Spleen (tissue), 7 donors: ENCODE measurements at regions not wholly inside any gene's neighbourhood (a gene's known extent, or its start where the extent isn't known, plus 50 kb on each side); places are given as distances from the start of the nearest gene placed in this dataset.

Experiments
- POLR2A ChIP-seq, 3 donors: fragments of 450-650 bp; IDR thresholded peaks; one replicate each; pipeline ENCODE4 v1.5.1; 2017; ENCODE audit warnings: antibody characterized with exemption in 3 of 3, mild to moderate bottlenecking in 1 of 3
- TF ChIP-seq, protein P1 (sequence below), 11 experiments: fragments of 200-600 bp in 7 of 11; fragments of 450-650 bp in 4 of 11; sonication (generic) in 4 of 11; IDR thresholded peaks in 8 of 11; conservative IDR thresholded peaks in 3 of 11; 1 replicate in 7 of 11; 2 replicates in 4 of 11; pipeline versions ENCODE4 v1.4.0 to v1.8.0; 2016 to 2021; ENCODE audit warnings: antibody characterized with exemption in 11 of 11, inconsistent platforms in 4 of 11, mild to moderate bottlenecking in 1 of 11
- donor health status: DM: no; HTN: no; CAD: no; lungs with moderate emphysema.
- donor health status: DM: no; HTN: no; CAD: no.
- donor health status: DM: no; HTN: no; CAD: no.

DNA sequence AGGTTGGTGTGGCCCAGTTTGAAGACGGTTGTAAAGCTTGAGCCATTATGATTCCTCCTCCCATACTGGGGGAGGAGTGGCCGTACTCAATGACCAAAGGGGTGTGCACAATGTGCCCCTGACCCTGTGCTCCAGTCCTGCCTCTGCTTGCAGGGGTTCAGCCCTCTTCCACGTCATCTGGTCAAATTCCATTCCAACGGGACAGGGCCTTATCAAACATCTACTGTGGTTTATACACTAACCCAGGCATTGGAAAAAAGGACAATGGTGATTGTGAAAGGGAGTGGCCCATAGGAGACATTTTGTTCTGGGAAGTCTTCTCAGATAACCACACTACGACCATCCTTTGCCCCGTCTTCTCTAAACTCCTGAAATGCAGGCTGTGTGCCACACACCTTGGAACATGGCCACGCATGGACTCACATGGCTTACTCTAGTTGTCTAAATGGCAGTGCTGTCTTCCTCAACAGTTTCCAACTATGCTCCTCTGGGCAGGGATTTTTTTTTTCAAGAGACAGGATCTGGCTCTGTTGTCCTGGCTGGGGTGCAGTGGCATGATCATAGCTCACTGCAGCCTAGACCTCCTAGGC, 103.0 kb downstream of the JCAD start:
- TF ChIP-seq, protein P1, sequence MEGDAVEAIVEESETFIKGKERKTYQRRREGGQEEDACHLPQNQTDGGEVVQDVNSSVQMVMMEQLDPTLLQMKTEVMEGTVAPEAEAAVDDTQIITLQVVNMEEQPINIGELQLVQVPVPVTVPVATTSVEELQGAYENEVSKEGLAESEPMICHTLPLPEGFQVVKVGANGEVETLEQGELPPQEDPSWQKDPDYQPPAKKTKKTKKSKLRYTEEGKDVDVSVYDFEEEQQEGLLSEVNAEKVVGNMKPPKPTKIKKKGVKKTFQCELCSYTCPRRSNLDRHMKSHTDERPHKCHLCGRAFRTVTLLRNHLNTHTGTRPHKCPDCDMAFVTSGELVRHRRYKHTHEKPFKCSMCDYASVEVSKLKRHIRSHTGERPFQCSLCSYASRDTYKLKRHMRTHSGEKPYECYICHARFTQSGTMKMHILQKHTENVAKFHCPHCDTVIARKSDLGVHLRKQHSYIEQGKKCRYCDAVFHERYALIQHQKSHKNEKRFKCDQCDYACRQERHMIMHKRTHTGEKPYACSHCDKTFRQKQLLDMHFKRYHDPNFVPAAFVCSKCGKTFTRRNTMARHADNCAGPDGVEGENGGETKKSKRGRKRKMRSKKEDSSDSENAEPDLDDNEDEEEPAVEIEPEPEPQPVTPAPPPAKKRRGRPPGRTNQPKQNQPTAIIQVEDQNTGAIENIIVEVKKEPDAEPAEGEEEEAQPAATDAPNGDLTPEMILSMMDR (IDR thresholded peaks at IDR 0.05 in 8 of 11, conservative IDR thresholded peaks at IDR 0.05 in 3 of 11) = no peak
- no peak for TF ChIP-seq POLR2A (IDR thresholded peaks at IDR 0.05)
